HCT116 (cell line): ENCODE measurements at regions not wholly inside any gene's neighbourhood (a gene's known extent, or its start where the extent isn't known, plus 50 kb on each side); places are given as distances from the start of the nearest gene placed in this dataset.

Experiments
- ATAC-seq: fragments of 200-7000 bp; cut with Tn5 transposase; 2 replicates; pipeline ENCODE4 v1.9.1; 2020; ENCODE audit warnings: mild to moderate bottlenecking, moderate library complexity
- BruUV-seq: library from RNA; stranded (reverse); fragments of 400-500 nt; replicated peaks from 2 replicates; lab custom pipeline; 2021; lab: Mats Ljungman, UMichigan
- CTCF ChIA-PET: fragments of 300-600 bp; sonication (Branson Sonifier 250); formaldehyde crosslinking; loops from one replicate; lab custom pipeline; 2021; ENCODE audit warnings: antibody characterized with exemption; lab: Charles Lee
- POLR2A ChIA-PET: fragments of 300-600, 350-600 bp; sonication (Branson Sonifier 250); formaldehyde crosslinking; loops from one replicate; lab custom pipeline; 2021; ENCODE audit warnings: antibody characterized with exemption; lab: Charles Lee
- RAD21 ChIA-PET, 2 experiments: fragments of 300-600 bp; sonication (Branson Sonifier 250); formaldehyde crosslinking; loops; one replicate each; lab custom pipeline; 2023; ENCODE audit warnings: low total read pairs in 2 of 2; ENCODE audit not compliant: uncharacterized antibody in 2 of 2, unreplicated experiment in 2 of 2, low non-redundant PET in 1 of 2; lab: Charles Lee
- DNase-seq: peaks from one replicate; pipeline ENCODE4 v3.0.0-alpha.2; 2010; ENCODE audit warnings: low read depth, low spot score
- H2AFZ ChIP-seq: fragments of 200-600 bp; shearing (Covaris generic), sonication (generic); 2 replicates; pipeline ENCODE4 v1.6.1; 2017; ENCODE audit warnings: low read depth, mixed run types, mixed read lengths, antibody characterized with exemption, low read length; ENCODE audit not compliant: poor library complexity, severe bottlenecking
- H3K27ac ChIP-seq: 2 replicates; pipeline ENCODE4 v1.5.1; 2012; ENCODE audit warnings: low read depth, low read length
- H3K27me3 ChIP-seq: fragments of 200-600 bp; sonication (generic); 2 replicates; pipeline ENCODE4 v1.6.1; 2016; ENCODE audit warnings: mixed run types, low read length, mixed read lengths; ENCODE audit not compliant: insufficient read depth
- H3K36me3 ChIP-seq, 2 experiments: fragments of 200-500 bp in 1 of 2; fragments of 200-600 bp in 1 of 2; sonication (Bioruptor generic) in 1 of 2; sonication (generic) in 1 of 2; 2 replicates each; pipeline versions ENCODE4 v1.5.1 to v1.6.1; 2014 to 2016; ENCODE audit warnings: low read length in 2 of 2, inconsistent platforms in 1 of 2, mixed read lengths in 1 of 2, mixed run types in 1 of 2; ENCODE audit not compliant: insufficient read depth in 2 of 2, control insufficient read depth in 1 of 2
- H3K4me1 ChIP-seq, 2 experiments: fragments of 200-600 bp in 1 of 2; sonication (generic) in 1 of 2; 2 replicates each; pipeline versions ENCODE4 v1.5.1 to v1.6.1; 2012 to 2017; ENCODE audit warnings: low read length in 2 of 2, inconsistent platforms in 1 of 2, mild to moderate bottlenecking in 1 of 2, mixed read lengths in 1 of 2, mixed run types in 1 of 2, moderate library complexity in 1 of 2; ENCODE audit not compliant: insufficient read depth in 2 of 2, control insufficient read depth in 1 of 2
- H3K4me2 ChIP-seq: fragments of 200-600 bp; sonication (generic); 2 replicates; pipeline ENCODE4 v1.6.1; 2017; ENCODE audit warnings: mixed run types, low read length, mixed read lengths
- H3K4me3 ChIP-seq, 2 experiments: fragments of 200-600 bp in 1 of 2; sonication (generic) in 1 of 2; replicated peaks in 1 of 2; 2 replicates each; pipeline ENCODE4 v1.5.1; 2011 to 2016; ENCODE audit warnings: low read length in 2 of 2, control low read depth in 1 of 2, low read depth in 1 of 2, mild to moderate bottlenecking in 1 of 2, mixed read lengths in 1 of 2, mixed run types in 1 of 2
- H3K79me2 ChIP-seq: fragments of 200-600 bp; sonication (generic); 2 replicates; pipeline ENCODE4 v1.6.1; 2017; ENCODE audit warnings: mild to moderate bottlenecking, mixed run types, low read length, moderate library complexity, mixed read lengths; ENCODE audit not compliant: insufficient read depth
- H3K9ac ChIP-seq: fragments of 200-600 bp; sonication (generic); 2 replicates; pipeline ENCODE4 v1.6.1; 2016; ENCODE audit warnings: low read length, mixed read lengths
- H3K9me2 ChIP-seq: fragments of 200-600 bp; sonication (generic), shearing (Covaris generic); 2 replicates; pipeline ENCODE4 v1.6.1; 2017; ENCODE audit warnings: mixed run types, mild to moderate bottlenecking, moderate library complexity; ENCODE audit not compliant: insufficient read depth
- H3K9me3 ChIP-seq, 2 experiments: fragments of 200-500 bp in 1 of 2; fragments of 200-600 bp in 1 of 2; sonication (Bioruptor generic) in 1 of 2; sonication (generic) in 1 of 2; 2 replicates each; pipeline ENCODE4 v1.6.1; 2014 to 2017; ENCODE audit warnings: low read length in 2 of 2, mixed read lengths in 2 of 2, inconsistent platforms in 1 of 2, low read depth in 1 of 2, mild to moderate bottlenecking in 1 of 2, mixed run types in 1 of 2, moderate library complexity in 1 of 2; ENCODE audit not compliant: control insufficient read depth in 1 of 2, insufficient read depth in 1 of 2
- H4K20me1 ChIP-seq: fragments of 200-600 bp; sonication (generic), shearing (Covaris generic); 2 replicates; pipeline ENCODE4 v1.6.1; 2017; ENCODE audit warnings: mixed run types, mild to moderate bottlenecking, moderate library complexity; ENCODE audit not compliant: insufficient read depth
- ATF3 ChIP-seq: IDR thresholded peaks from 2 replicates; pipeline ENCODE4 v1.6.1; 2012
- CBX3 ChIP-seq: IDR thresholded peaks from 2 replicates; pipeline ENCODE4 v1.6.1; 2012; ENCODE audit warnings: low read depth
- CEBPB ChIP-seq: IDR thresholded peaks from 2 replicates; pipeline ENCODE4 v1.6.1; 2012; ENCODE audit warnings: low read depth
- EGR1 ChIP-seq: IDR thresholded peaks from 2 replicates; pipeline ENCODE4 v1.6.1; 2012; ENCODE audit warnings: low read depth
- ELF1 ChIP-seq: IDR thresholded peaks from 2 replicates; pipeline ENCODE4 v1.6.1; 2012; ENCODE audit warnings: low read depth, borderline replicate concordance
- EZH2 ChIP-seq: fragments of 200-600 bp; sonication (generic); IDR thresholded peaks from 2 replicates; pipeline ENCODE4 v1.6.1; 2017; ENCODE audit warnings: antibody characterized with exemption, mixed run types
- EZH2phosphoT487 ChIP-seq: fragments of 200-600 bp; IDR thresholded peaks from 2 replicates; pipeline ENCODE4 v1.6.1; 2018; ENCODE audit warnings: antibody characterized with exemption, borderline replicate concordance
- FOSL1 ChIP-seq: IDR thresholded peaks from 2 replicates; pipeline ENCODE4 v1.6.1; 2012; ENCODE audit warnings: low read depth
- JUND ChIP-seq: IDR thresholded peaks from 2 replicates; pipeline ENCODE4 v1.6.1; 2012
- MAX ChIP-seq: IDR thresholded peaks from 2 replicates; pipeline ENCODE4 v1.6.1; 2012
- POLR2A ChIP-seq: IDR thresholded peaks from 2 replicates; pipeline ENCODE4 v1.7.0; 2011; ENCODE audit warnings: borderline replicate concordance; ENCODE audit not compliant: insufficient read depth, insufficient read length; ENCODE audit errors: extremely low read depth
- SIN3A ChIP-seq: IDR thresholded peaks from 2 replicates; pipeline ENCODE4 v1.6.1; 2012; ENCODE audit warnings: low read depth
- SRF ChIP-seq: IDR thresholded peaks from 2 replicates; pipeline ENCODE4 v1.6.1; 2012; ENCODE audit warnings: low read depth
- TCF7L2 ChIP-seq: IDR thresholded peaks from 2 replicates; pipeline ENCODE4 v1.7.0; 2011; ENCODE audit warnings: borderline replicate concordance, inconsistent platforms; ENCODE audit not compliant: insufficient read depth, insufficient read length; ENCODE audit errors: extremely low read depth
- YY1 ChIP-seq: IDR thresholded peaks from 2 replicates; pipeline ENCODE4 v1.6.1; 2011; ENCODE audit warnings: low read length, low read depth, moderate library complexity, mild to moderate bottlenecking; ENCODE audit not compliant: insufficient replicate concordance; ENCODE audit errors: extremely low read depth
- ZBTB33 ChIP-seq: IDR thresholded peaks from 2 replicates; pipeline ENCODE4 v1.6.1; 2011; ENCODE audit warnings: mild to moderate bottlenecking, low read length, moderate library complexity; ENCODE audit not compliant: insufficient replicate concordance; ENCODE audit errors: extremely low read depth
- ZFX ChIP-seq: fragments of 450-650 bp; IDR thresholded peaks from 2 replicates; pipeline ENCODE4 v1.6.1; 2017
- ZNF274 ChIP-seq: fragments of 200-500 bp; sonication (Bioruptor generic); IDR thresholded peaks from 2 replicates; pipeline ENCODE4 v1.6.1; 2014; ENCODE audit warnings: mild to moderate bottlenecking, low read depth, low read length, inconsistent platforms
- intact Hi-C: fragments of 100-400 bp; cut with micrococcal nuclease; formaldehyde crosslinking; loops from 2 replicates; pipeline ENCODE4 v1.10.0; 2022

- Histone ChIP-seq H3K9me3 (no peaks in the 10 kb centered on the region), H3K9me2 (no peaks in the 10 kb centered on the region), H4K20me1 (no peaks in the 10 kb centered on the region; the same call in 1 of the 2 replicates), H3K4me1 (no peaks in the 10 kb centered on the region), H3K27me3 (no peaks in the 10 kb centered on the region), H3K36me3 (no peaks in the 10 kb centered on the region), H3K9ac (no peak overlapping the region), H3K79me2 (no peaks in the 10 kb centered on the region), H2AFZ (no peak overlapping the region), H3K4me2 (no peak overlapping the region), H3K4me3 (no peak overlapping the region), H3K27ac (no peak overlapping the region)
- DNase-seq (no peak), ATAC-seq (no peak)
- BruUV-seq = no TSS peak
- ChIA-PET RAD21 (no interaction called here), POLR2A (no interaction called here), CTCF (no interaction called here)
- TF ChIP-seq CBX3 = no peak
- no peak for TF ChIP-seq ZBTB33
- TF ChIP-seq TCF7L2 = no peak
- no peak for TF ChIP-seq ZFX
- TF ChIP-seq JUND = no peak
- no peak for TF ChIP-seq EGR1
- TF ChIP-seq EZH2 = no peak
- no peak for TF ChIP-seq FOSL1
- no peak for TF ChIP-seq MAX
- TF ChIP-seq SRF = no peak
- no peak for TF ChIP-seq ZNF274
- TF ChIP-seq ELF1 = no peak
- TF ChIP-seq SIN3A = no peak
- TF ChIP-seq YY1 = no peak
- TF ChIP-seq POLR2A = no peak
- TF ChIP-seq CEBPB = no peak
- TF ChIP-seq ATF3 = no peak
- no peak for TF ChIP-seq EZH2phosphoT487
- intact Hi-C loops = no loop called here
Measured at GRCh38 chr3:117473981-117474538, 764.5 kb downstream of the TUSC7 start.
